ENCODE measurements at regions not wholly inside any gene's neighbourhood (a gene's known extent, or its start where the extent isn't known, plus 50 kb on each side); places are given as distances from the start of the nearest gene placed in this dataset.

GRCh38 chr10:36802490-36803153 is 322.8 kb upstream of the ANKRD30A start:
- no peak for TF ChIP-seq CTCF (conservative IDR thresholded peaks at IDR 0.05; ENCODE audit: low read depth, low read length)
- no peak for TF ChIP-seq BHLHE40 (IDR thresholded peaks at IDR 0.05; ENCODE audit: low read depth, low read length)
- TF ChIP-seq CHD1 (IDR thresholded peaks at IDR 0.05; ENCODE audit: low read depth, low read length), result no peak
- TF ChIP-seq FOS (IDR thresholded peaks at IDR 0.05; ENCODE audit: low read depth, low read length), result no peak
- no peak for TF ChIP-seq POLR2A (IDR thresholded peaks at IDR 0.05; ENCODE audit: low read depth, low read length)
- TF ChIP-seq MXI1 (IDR thresholded peaks at IDR 0.05; ENCODE audit: borderline replicate concordance, low read depth, low read length), result no peak
- TF ChIP-seq ELK1 (IDR thresholded peaks at IDR 0.05; ENCODE audit: borderline replicate concordance, low read depth, low read length), result no peak
- no peak for TF ChIP-seq RFX5 (IDR thresholded peaks at IDR 0.05; ENCODE audit: low read depth, low read length)

All from IMR-90 (cell line).